ENCODE measurements at regions not wholly inside any gene's neighbourhood (a gene's known extent, or its start where the extent isn't known, plus 50 kb on each side); places are given as distances from the start of the nearest gene placed in this dataset.
"Not testable (repeated sequence)": the region's sequence is repeated elsewhere in the genome, so short reads cannot be mapped to it uniquely, and the experiment has no call there.

DNA sequence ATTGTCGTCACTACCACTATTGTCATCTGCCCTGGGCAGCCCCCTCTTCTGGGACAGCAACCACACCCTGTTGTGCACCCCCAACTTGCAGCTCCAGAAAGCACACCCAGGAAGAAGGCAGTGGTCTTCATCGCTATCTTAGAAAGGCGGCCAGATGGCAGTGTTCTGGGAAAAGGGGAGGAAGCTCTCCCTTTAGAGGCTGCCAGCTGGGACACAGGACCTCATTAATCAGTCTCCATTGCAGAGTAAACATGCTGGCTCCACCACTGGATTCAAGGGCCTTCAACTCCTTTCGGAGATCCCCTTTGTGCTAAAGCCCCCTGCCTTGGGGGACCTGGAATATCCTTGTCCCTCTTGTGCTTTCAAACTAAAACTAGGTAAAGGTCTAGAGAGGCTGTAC, 199.3 kb upstream of the LINGO1 start:
- TF ChIP-seq, protein P1, sequence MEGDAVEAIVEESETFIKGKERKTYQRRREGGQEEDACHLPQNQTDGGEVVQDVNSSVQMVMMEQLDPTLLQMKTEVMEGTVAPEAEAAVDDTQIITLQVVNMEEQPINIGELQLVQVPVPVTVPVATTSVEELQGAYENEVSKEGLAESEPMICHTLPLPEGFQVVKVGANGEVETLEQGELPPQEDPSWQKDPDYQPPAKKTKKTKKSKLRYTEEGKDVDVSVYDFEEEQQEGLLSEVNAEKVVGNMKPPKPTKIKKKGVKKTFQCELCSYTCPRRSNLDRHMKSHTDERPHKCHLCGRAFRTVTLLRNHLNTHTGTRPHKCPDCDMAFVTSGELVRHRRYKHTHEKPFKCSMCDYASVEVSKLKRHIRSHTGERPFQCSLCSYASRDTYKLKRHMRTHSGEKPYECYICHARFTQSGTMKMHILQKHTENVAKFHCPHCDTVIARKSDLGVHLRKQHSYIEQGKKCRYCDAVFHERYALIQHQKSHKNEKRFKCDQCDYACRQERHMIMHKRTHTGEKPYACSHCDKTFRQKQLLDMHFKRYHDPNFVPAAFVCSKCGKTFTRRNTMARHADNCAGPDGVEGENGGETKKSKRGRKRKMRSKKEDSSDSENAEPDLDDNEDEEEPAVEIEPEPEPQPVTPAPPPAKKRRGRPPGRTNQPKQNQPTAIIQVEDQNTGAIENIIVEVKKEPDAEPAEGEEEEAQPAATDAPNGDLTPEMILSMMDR (IDR thresholded peaks at IDR 0.05): no peak
- no peaks in the 10 kb centered on the region for H3K27me3 ChIP-seq
- ATAC-seq (no peak), DNase-seq (peak; percentile 32)
- intact Hi-C loops (cut with DNase I): no loop called here
- H3K4me3 ChIP-seq: no peak overlapping the region
- no peak overlapping the region for H3K27ac ChIP-seq
- H3K9me3 ChIP-seq: no peaks in the 10 kb centered on the region
- no peaks in the 10 kb centered on the region for H3K36me3 ChIP-seq
- no peaks in the 10 kb centered on the region for H3K4me1 ChIP-seq

GRCh38 chr15:77830051-77830468, 197.3 kb upstream of the LINGO1 start:
- H3K9me3 ChIP-seq: no peaks in the 10 kb centered on the region
- H3K27ac ChIP-seq: no peak overlapping the region
- ATAC-seq (no peak), DNase-seq (no peak)
- no peaks in the 10 kb centered on the region for H3K36me3 ChIP-seq
- H3K4me1 ChIP-seq: no peaks in the 10 kb centered on the region
- TF ChIP-seq, protein P1 (IDR thresholded peaks at IDR 0.05): no peak
- H3K27me3 ChIP-seq: no peaks in the 10 kb centered on the region
- H3K4me3 ChIP-seq: no peak overlapping the region
- intact Hi-C loops (cut with DNase I): no loop called here

- H3K4me3 ChIP-seq; H3K4me1 ChIP-seq; ATAC-seq; H3K36me3 ChIP-seq; H3K27ac ChIP-seq; H3K9me3 ChIP-seq; intact Hi-C loops (cut with DNase I); H3K27me3 ChIP-seq: not testable (repeated sequence)
- peak; percentile 29 for DNase-seq
These were observed 196.6 kb upstream of the LINGO1 start for GRCh38 chr15:77829331-77829730.

- no peak overlapping the region for H3K27ac ChIP-seq
- intact Hi-C loops (cut with DNase I): no loop called here
- peak; percentile 26 for DNase-seq
These were observed 195.1 kb upstream of the LINGO1 start for GRCh38 chr15:77827860-77828259.

DNA sequence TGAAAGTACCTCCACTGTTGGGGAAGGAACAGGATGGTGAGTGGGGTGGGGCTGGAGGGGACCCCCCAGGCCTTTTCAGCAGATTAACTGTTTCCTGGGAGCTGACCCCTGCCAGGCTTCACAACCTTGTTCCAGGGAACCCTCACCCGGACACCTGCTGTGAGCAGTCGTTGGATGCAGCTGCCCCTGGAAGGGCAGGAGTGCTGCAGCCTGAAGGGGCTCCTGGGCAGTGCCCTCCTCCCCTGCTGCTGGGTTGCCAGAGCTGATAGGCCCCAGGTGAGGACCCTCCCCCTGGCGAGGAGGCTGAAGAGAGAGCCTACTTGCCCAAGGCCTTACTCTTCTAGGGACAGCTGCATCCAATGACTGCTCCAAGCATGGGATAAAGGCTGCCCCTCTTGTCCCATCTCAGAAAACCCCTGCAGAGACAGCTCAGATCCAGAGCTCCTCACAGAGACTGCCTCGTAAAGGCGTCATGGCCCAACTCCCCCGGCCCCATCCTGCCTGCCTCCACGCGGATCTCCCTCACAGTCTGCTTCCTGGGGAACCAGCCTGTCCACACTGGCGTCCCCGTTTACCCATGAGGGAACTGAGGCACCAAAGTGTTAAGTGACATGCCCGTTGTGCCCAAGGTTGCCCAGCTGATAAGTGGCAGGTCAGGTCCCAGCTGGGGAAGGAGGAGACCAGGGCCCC, 193.4 kb upstream of the LINGO1 start:
- Histone ChIP-seq H3K27ac (no peak overlapping the region), H3K4me1 (no peaks in the 10 kb centered on the region), H3K27me3 (peaks cover 15% of the 10 kb centered on the region), H3K4me3 (no peak overlapping the region), H3K9me3 (no peaks in the 10 kb centered on the region), H3K36me3 (no peaks in the 10 kb centered on the region)
- intact Hi-C loops (cut with DNase I): no loop called here
- TF ChIP-seq, protein P1 (IDR thresholded peaks at IDR 0.05): no peak
- ATAC-seq (no peak), DNase-seq (peak; percentile 51)

More at GRCh38 chr15:77827860-77828259, 195.1 kb upstream of the LINGO1 start:
- Histone ChIP-seq H3K36me3 (no peaks in the 10 kb centered on the region), H3K4me3 (no peak overlapping the region), H3K4me1 (no peaks in the 10 kb centered on the region), H3K27me3 (no peaks in the 10 kb centered on the region), H3K9me3 (no peaks in the 10 kb centered on the region)
- no peak for ATAC-seq
- TF ChIP-seq, protein P1 (IDR thresholded peaks at IDR 0.05): no peak

- H3K27me3 ChIP-seq: peaks cover 21% of the 10 kb centered on the region
- H3K4me3 ChIP-seq: no peak overlapping the region
- no peaks in the 10 kb centered on the region for H3K9me3 ChIP-seq
- ATAC-seq (no peak), DNase-seq (peak; percentile 60)
- intact Hi-C loops (cut with DNase I): no loop called here
- TF ChIP-seq, protein P1 (IDR thresholded peaks at IDR 0.05): no peak
- no peaks in the 10 kb centered on the region for H3K4me1 ChIP-seq
- H3K27ac ChIP-seq: no peak overlapping the region
- no peaks in the 10 kb centered on the region for H3K36me3 ChIP-seq
These were observed 192.8 kb upstream of the LINGO1 start for GRCh38 chr15:77825546-77825945.
